Breast epithelium (tissue), 4 donors: ENCODE measurements at regions not wholly inside any gene's neighbourhood (a gene's known extent, or its start where the extent isn't known, plus 50 kb on each side); places are given as distances from the start of the nearest gene placed in this dataset.
A peak's percentile ranks its signal among the peaks of the same experiment; 100 is the strongest.

ENCODE experiments used
- DNase-seq, 2 donors: peaks; one replicate each; pipeline ENCODE4 v3.0.0-alpha.2; 2019; ENCODE audit warnings: low spot score in 2 of 2
- H3K27ac ChIP-seq, 2 donors: fragments of 200-600 bp; sonication (generic) in 1 of 2; one replicate each; pipeline ENCODE4 v1.5.1; 2016 to 2019; ENCODE audit warnings: mild to moderate bottlenecking in 1 of 2
- H3K27me3 ChIP-seq, 2 donors: fragments of 200-600 bp; sonication (generic) in 1 of 2; one replicate each; pipeline versions ENCODE4 v1.5.1 to v1.6.0; 2017 to 2019; ENCODE audit warnings: control low read depth in 1 of 2, mild to moderate bottlenecking in 1 of 2
- H3K36me3 ChIP-seq: fragments of 200-600 bp; one replicate; pipeline ENCODE4 v1.5.1; 2019
- H3K4me1 ChIP-seq, 2 donors: fragments of 200-600 bp; sonication (generic); one replicate each; pipeline ENCODE4 v1.5.1; 2016 to 2019; ENCODE audit warnings: control low read depth in 1 of 2
- H3K4me3 ChIP-seq, 3 donors: fragments of 200-600 bp; sonication (generic); 1 replicate in 2 of 3; 2 replicates in 1 of 3; pipeline ENCODE4 v1.5.1; 2016 to 2019; ENCODE audit warnings: mild to moderate bottlenecking in 3 of 3, moderate library complexity in 2 of 3
- H3K9me3 ChIP-seq, 2 donors: fragments of 200-600 bp; sonication (generic) in 1 of 2; one replicate each; pipeline ENCODE4 v1.5.1; 2016 to 2019; ENCODE audit warnings: control low read depth in 1 of 2
- CTCF ChIP-seq, 3 donors: fragments of 450-650 bp; IDR thresholded peaks; one replicate each; pipeline ENCODE4 v1.5.1; 2016 to 2017; ENCODE audit warnings: antibody characterized with exemption in 3 of 3, mild to moderate bottlenecking in 3 of 3, moderate library complexity in 3 of 3
- POLR2A ChIP-seq: fragments of 450-650 bp; IDR thresholded peaks from one replicate; pipeline ENCODE4 v1.6.1; 2016; ENCODE audit warnings: antibody characterized with exemption, mild to moderate bottlenecking, moderate library complexity
- POLR2AphosphoS5 ChIP-seq, 3 donors: sonication (generic); formaldehyde crosslinking; IDR thresholded peaks; one replicate each; pipeline ENCODE4 v1.6.1; 2017; ENCODE audit warnings: antibody characterized with exemption in 3 of 3
- intact Hi-C: fragments of 100-400 bp; cut with DNase I; formaldehyde crosslinking; loops from one replicate; pipeline ENCODE4 v1.15.1; 2023; ENCODE audit warnings: low total_unique reads

- Histone ChIP-seq H3K4me3 (no peak overlapping the region), H3K27ac (no peak overlapping the region)
- intact Hi-C loops, result no loop called here
These were observed 71.6 kb downstream of the METRNL start for GRCh38 chr17:83151056-83151441.

GRCh38 chr17:83151442-83152226, 72.2 kb downstream of the METRNL start:
- TF ChIP-seq CTCF (IDR thresholded peaks at IDR 0.05), result no peak
- no peak for TF ChIP-seq POLR2AphosphoS5 (IDR thresholded peaks at IDR 0.05)
- no peak for TF ChIP-seq POLR2A
- DNase-seq, result peak; percentile 14 to 56
- Histone ChIP-seq H3K4me1 (no peaks in the 10 kb centered on the region), H3K9me3 (no peaks in the 10 kb centered on the region), H3K4me3 (no peak overlapping the region), H3K27ac (no peak overlapping the region), H3K36me3 (no peaks in the 10 kb centered on the region), H3K27me3 (no peaks in the 10 kb centered on the region)
- intact Hi-C loops, result no loop called here

More at GRCh38 chr17:83151056-83151441, 71.6 kb downstream of the METRNL start:
- no peak for DNase-seq
- no peaks in the 10 kb centered on the region for H3K36me3 ChIP-seq
- TF ChIP-seq POLR2A (no peak), CTCF (IDR thresholded peaks at IDR 0.05) (no peak), POLR2AphosphoS5 (IDR thresholded peaks at IDR 0.05) (no peak)
- H3K27me3 ChIP-seq, result no peaks in the 10 kb centered on the region
- H3K4me1 ChIP-seq, result no peaks in the 10 kb centered on the region
- no peaks in the 10 kb centered on the region for H3K9me3 ChIP-seq

GRCh38 chr17:83152227-83152744, 72.9 kb downstream of the METRNL start:
- no peak for TF ChIP-seq POLR2AphosphoS5 (IDR thresholded peaks at IDR 0.05)
- no peak for TF ChIP-seq CTCF (IDR thresholded peaks at IDR 0.05)
- no peak for TF ChIP-seq POLR2A
- no peaks in the 10 kb centered on the region for H3K9me3 ChIP-seq
- H3K36me3 ChIP-seq, result no peaks in the 10 kb centered on the region
- DNase-seq, result peak in 1 of 2 donors; percentile 3
- no peak overlapping the region for H3K27ac ChIP-seq
- no peaks in the 10 kb centered on the region for H3K27me3 ChIP-seq
- no peak overlapping the region for H3K4me3 ChIP-seq
- intact Hi-C loops, result no loop called here
- H3K4me1 ChIP-seq, result no peaks in the 10 kb centered on the region

GRCh38 chr17:83152745-83153611, 73.6 kb downstream of the METRNL start:
- TF ChIP-seq CTCF (IDR thresholded peaks at IDR 0.05) (no peak), POLR2AphosphoS5 (IDR thresholded peaks at IDR 0.05) (no peak)
- no peaks in the 10 kb centered on the region for H3K36me3 ChIP-seq
- no peaks in the 10 kb centered on the region for H3K9me3 ChIP-seq
- no peak overlapping the region for H3K4me3 ChIP-seq
- H3K4me1 ChIP-seq, result no peaks in the 10 kb centered on the region
- intact Hi-C loops, result no loop called here
- peak; percentile 17 to 49 for DNase-seq
- no peaks in the 10 kb centered on the region for H3K27me3 ChIP-seq
- H3K27ac ChIP-seq, result peak overlapping the region in 1 of 2 donors; percentile 52
